HCT116 (cell line): ENCODE measurements at regions not wholly inside any gene's neighbourhood (a gene's known extent, or its start where the extent isn't known, plus 50 kb on each side); places are given as distances from the start of the nearest gene placed in this dataset.

Experiments used
- ATAC-seq: fragments of 200-7000 bp; cut with Tn5 transposase; 2 replicates; pipeline ENCODE4 v1.9.1; 2020; ENCODE audit warnings: mild to moderate bottlenecking, moderate library complexity
- BruUV-seq: library from RNA; stranded (reverse); fragments of 400-500 nt; replicated peaks from 2 replicates; lab custom pipeline; 2021; lab: Mats Ljungman, UMichigan
- CTCF ChIA-PET: fragments of 300-600 bp; sonication (Branson Sonifier 250); formaldehyde crosslinking; loops from one replicate; lab custom pipeline; 2021; ENCODE audit warnings: antibody characterized with exemption; lab: Charles Lee
- POLR2A ChIA-PET: fragments of 300-600, 350-600 bp; sonication (Branson Sonifier 250); formaldehyde crosslinking; loops from one replicate; lab custom pipeline; 2021; ENCODE audit warnings: antibody characterized with exemption; lab: Charles Lee
- RAD21 ChIA-PET, 2 experiments: fragments of 300-600 bp; sonication (Branson Sonifier 250); formaldehyde crosslinking; loops; one replicate each; lab custom pipeline; 2023; ENCODE audit warnings: low total read pairs in 2 of 2; ENCODE audit not compliant: uncharacterized antibody in 2 of 2, unreplicated experiment in 2 of 2, low non-redundant PET in 1 of 2; lab: Charles Lee
- DNase-seq: peaks from one replicate; pipeline ENCODE4 v3.0.0-alpha.2; 2010; ENCODE audit warnings: low read depth, low spot score
- H2AFZ ChIP-seq: fragments of 200-600 bp; shearing (Covaris generic), sonication (generic); 2 replicates; pipeline ENCODE4 v1.6.1; 2017; ENCODE audit warnings: low read depth, mixed run types, mixed read lengths, antibody characterized with exemption, low read length; ENCODE audit not compliant: poor library complexity, severe bottlenecking
- H3K27ac ChIP-seq: 2 replicates; pipeline ENCODE4 v1.5.1; 2012; ENCODE audit warnings: low read depth, low read length
- H3K27me3 ChIP-seq: fragments of 200-600 bp; sonication (generic); 2 replicates; pipeline ENCODE4 v1.6.1; 2016; ENCODE audit warnings: mixed run types, low read length, mixed read lengths; ENCODE audit not compliant: insufficient read depth
- H3K36me3 ChIP-seq, 2 experiments: fragments of 200-500 bp in 1 of 2; fragments of 200-600 bp in 1 of 2; sonication (Bioruptor generic) in 1 of 2; sonication (generic) in 1 of 2; 2 replicates each; pipeline versions ENCODE4 v1.5.1 to v1.6.1; 2014 to 2016; ENCODE audit warnings: low read length in 2 of 2, inconsistent platforms in 1 of 2, mixed read lengths in 1 of 2, mixed run types in 1 of 2; ENCODE audit not compliant: insufficient read depth in 2 of 2, control insufficient read depth in 1 of 2
- H3K4me1 ChIP-seq, 2 experiments: fragments of 200-600 bp in 1 of 2; sonication (generic) in 1 of 2; 2 replicates each; pipeline versions ENCODE4 v1.5.1 to v1.6.1; 2012 to 2017; ENCODE audit warnings: low read length in 2 of 2, inconsistent platforms in 1 of 2, mild to moderate bottlenecking in 1 of 2, mixed read lengths in 1 of 2, mixed run types in 1 of 2, moderate library complexity in 1 of 2; ENCODE audit not compliant: insufficient read depth in 2 of 2, control insufficient read depth in 1 of 2
- H3K4me2 ChIP-seq: fragments of 200-600 bp; sonication (generic); 2 replicates; pipeline ENCODE4 v1.6.1; 2017; ENCODE audit warnings: mixed run types, low read length, mixed read lengths
- H3K4me3 ChIP-seq, 2 experiments: fragments of 200-600 bp in 1 of 2; sonication (generic) in 1 of 2; replicated peaks in 1 of 2; 2 replicates each; pipeline ENCODE4 v1.5.1; 2011 to 2016; ENCODE audit warnings: low read length in 2 of 2, control low read depth in 1 of 2, low read depth in 1 of 2, mild to moderate bottlenecking in 1 of 2, mixed read lengths in 1 of 2, mixed run types in 1 of 2
- H3K79me2 ChIP-seq: fragments of 200-600 bp; sonication (generic); 2 replicates; pipeline ENCODE4 v1.6.1; 2017; ENCODE audit warnings: mild to moderate bottlenecking, mixed run types, low read length, moderate library complexity, mixed read lengths; ENCODE audit not compliant: insufficient read depth
- H3K9ac ChIP-seq: fragments of 200-600 bp; sonication (generic); 2 replicates; pipeline ENCODE4 v1.6.1; 2016; ENCODE audit warnings: low read length, mixed read lengths
- H3K9me2 ChIP-seq: fragments of 200-600 bp; sonication (generic), shearing (Covaris generic); 2 replicates; pipeline ENCODE4 v1.6.1; 2017; ENCODE audit warnings: mixed run types, mild to moderate bottlenecking, moderate library complexity; ENCODE audit not compliant: insufficient read depth
- H3K9me3 ChIP-seq, 2 experiments: fragments of 200-500 bp in 1 of 2; fragments of 200-600 bp in 1 of 2; sonication (Bioruptor generic) in 1 of 2; sonication (generic) in 1 of 2; 2 replicates each; pipeline ENCODE4 v1.6.1; 2014 to 2017; ENCODE audit warnings: low read length in 2 of 2, mixed read lengths in 2 of 2, inconsistent platforms in 1 of 2, low read depth in 1 of 2, mild to moderate bottlenecking in 1 of 2, mixed run types in 1 of 2, moderate library complexity in 1 of 2; ENCODE audit not compliant: control insufficient read depth in 1 of 2, insufficient read depth in 1 of 2
- H4K20me1 ChIP-seq: fragments of 200-600 bp; sonication (generic), shearing (Covaris generic); 2 replicates; pipeline ENCODE4 v1.6.1; 2017; ENCODE audit warnings: mixed run types, mild to moderate bottlenecking, moderate library complexity; ENCODE audit not compliant: insufficient read depth
- CEBPB ChIP-seq: IDR thresholded peaks from 2 replicates; pipeline ENCODE4 v1.6.1; 2012; ENCODE audit warnings: low read depth
- EGR1 ChIP-seq: IDR thresholded peaks from 2 replicates; pipeline ENCODE4 v1.6.1; 2012; ENCODE audit warnings: low read depth
- ELF1 ChIP-seq: IDR thresholded peaks from 2 replicates; pipeline ENCODE4 v1.6.1; 2012; ENCODE audit warnings: low read depth, borderline replicate concordance
- EZH2 ChIP-seq: fragments of 200-600 bp; sonication (generic); IDR thresholded peaks from 2 replicates; pipeline ENCODE4 v1.6.1; 2017; ENCODE audit warnings: antibody characterized with exemption, mixed run types
- EZH2phosphoT487 ChIP-seq: fragments of 200-600 bp; IDR thresholded peaks from 2 replicates; pipeline ENCODE4 v1.6.1; 2018; ENCODE audit warnings: antibody characterized with exemption, borderline replicate concordance
- FOSL1 ChIP-seq: IDR thresholded peaks from 2 replicates; pipeline ENCODE4 v1.6.1; 2012; ENCODE audit warnings: low read depth
- JUND ChIP-seq: IDR thresholded peaks from 2 replicates; pipeline ENCODE4 v1.6.1; 2012
- POLR2A ChIP-seq: IDR thresholded peaks from 2 replicates; pipeline ENCODE4 v1.7.0; 2011; ENCODE audit warnings: borderline replicate concordance; ENCODE audit not compliant: insufficient read depth, insufficient read length; ENCODE audit errors: extremely low read depth
- RAD21 ChIP-seq: IDR thresholded peaks from 2 replicates; pipeline ENCODE4 v1.6.1; 2012; ENCODE audit warnings: low read depth, mild to moderate bottlenecking
- SIN3A ChIP-seq: IDR thresholded peaks from 2 replicates; pipeline ENCODE4 v1.6.1; 2012; ENCODE audit warnings: low read depth
- SP1 ChIP-seq: IDR thresholded peaks from 2 replicates; pipeline ENCODE4 v1.6.1; 2012; ENCODE audit warnings: low read depth
- SRF ChIP-seq: IDR thresholded peaks from 2 replicates; pipeline ENCODE4 v1.6.1; 2012; ENCODE audit warnings: low read depth
- TCF7L2 ChIP-seq: IDR thresholded peaks from 2 replicates; pipeline ENCODE4 v1.7.0; 2011; ENCODE audit warnings: borderline replicate concordance, inconsistent platforms; ENCODE audit not compliant: insufficient read depth, insufficient read length; ENCODE audit errors: extremely low read depth
- YY1 ChIP-seq: IDR thresholded peaks from 2 replicates; pipeline ENCODE4 v1.6.1; 2011; ENCODE audit warnings: low read length, low read depth, moderate library complexity, mild to moderate bottlenecking; ENCODE audit not compliant: insufficient replicate concordance; ENCODE audit errors: extremely low read depth
- ZNF274 ChIP-seq: fragments of 200-500 bp; sonication (Bioruptor generic); IDR thresholded peaks from 2 replicates; pipeline ENCODE4 v1.6.1; 2014; ENCODE audit warnings: mild to moderate bottlenecking, low read depth, low read length, inconsistent platforms
- intact Hi-C: fragments of 100-400 bp; cut with micrococcal nuclease; formaldehyde crosslinking; loops from 2 replicates; pipeline ENCODE4 v1.10.0; 2022
- TF ChIP-seq, protein P1 (sequence below): IDR thresholded peaks from 2 replicates; pipeline ENCODE4 v1.6.1; 2012; ENCODE audit warnings: low read depth
- TF ChIP-seq, protein P2 (sequence below), 3 experiments: fragments of 200-600 bp in 1 of 3; sonication (generic) in 1 of 3; IDR thresholded peaks in 2 of 3; conservative IDR thresholded peaks in 1 of 3; 2 replicates each; pipeline ENCODE4 v1.5.1; 2012 to 2017; ENCODE audit warnings: low read depth in 2 of 3, low read length in 2 of 3, antibody characterized with exemption in 1 of 3, borderline replicate concordance in 1 of 3, control low read depth in 1 of 3, mild to moderate bottlenecking in 1 of 3, mixed read lengths in 1 of 3, mixed run types in 1 of 3, moderate library complexity in 1 of 3; ENCODE audit not compliant: insufficient read depth in 1 of 3
- TF ChIP-seq, protein P3 (sequence below): IDR thresholded peaks from 2 replicates; pipeline ENCODE4 v1.6.1; 2012
- TF ChIP-seq, protein P4 (sequence below): IDR thresholded peaks from 2 replicates; pipeline ENCODE4 v1.6.1; 2011; ENCODE audit warnings: mild to moderate bottlenecking, low read length, moderate library complexity; ENCODE audit not compliant: insufficient replicate concordance; ENCODE audit errors: extremely low read depth

DNA sequence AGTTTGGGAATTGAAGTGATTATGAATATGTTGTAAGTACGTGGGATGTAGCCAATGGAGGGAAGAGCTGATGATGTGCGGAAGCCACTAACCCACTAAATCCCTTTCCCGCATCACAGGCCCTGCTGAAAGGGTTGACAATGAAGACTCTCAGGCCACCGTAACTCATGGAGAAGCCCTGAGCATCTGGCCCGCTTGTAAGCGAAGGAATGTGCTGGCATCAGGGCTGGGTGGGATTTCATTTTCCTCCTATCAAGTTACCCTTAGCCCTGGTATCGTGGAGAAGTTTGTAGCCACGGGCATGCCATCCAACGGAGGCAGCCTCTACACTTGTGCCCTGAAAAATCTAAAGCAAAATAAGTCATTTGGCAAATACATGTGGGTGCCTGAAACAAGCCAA, 355.0 kb downstream of the CDH26 start:
- Histone ChIP-seq H2AFZ (no peak overlapping the region), H3K9me2 (no peaks in the 10 kb centered on the region), H3K4me1 (no peaks in the 10 kb centered on the region), H3K9me3 (peaks cover 0 to 21% of the 10 kb centered on the region in 2 experiments; a peak in 2 of 4 replicates), H3K27ac (no peak overlapping the region), H3K4me3 (no peak overlapping the region), H4K20me1 (no peaks in the 10 kb centered on the region), H3K9ac (no peak overlapping the region), H3K4me2 (no peak overlapping the region), H3K36me3 (no peaks in the 10 kb centered on the region), H3K27me3 (no peaks in the 10 kb centered on the region), H3K79me2 (no peaks in the 10 kb centered on the region)
- BruUV-seq: no TSS peak
- TF ChIP-seq SRF: no peak
- no peak for TF ChIP-seq SIN3A
- TF ChIP-seq POLR2A: no peak
- TF ChIP-seq EZH2phosphoT487: no peak
- TF ChIP-seq SP1: no peak
- TF ChIP-seq, protein P1, sequence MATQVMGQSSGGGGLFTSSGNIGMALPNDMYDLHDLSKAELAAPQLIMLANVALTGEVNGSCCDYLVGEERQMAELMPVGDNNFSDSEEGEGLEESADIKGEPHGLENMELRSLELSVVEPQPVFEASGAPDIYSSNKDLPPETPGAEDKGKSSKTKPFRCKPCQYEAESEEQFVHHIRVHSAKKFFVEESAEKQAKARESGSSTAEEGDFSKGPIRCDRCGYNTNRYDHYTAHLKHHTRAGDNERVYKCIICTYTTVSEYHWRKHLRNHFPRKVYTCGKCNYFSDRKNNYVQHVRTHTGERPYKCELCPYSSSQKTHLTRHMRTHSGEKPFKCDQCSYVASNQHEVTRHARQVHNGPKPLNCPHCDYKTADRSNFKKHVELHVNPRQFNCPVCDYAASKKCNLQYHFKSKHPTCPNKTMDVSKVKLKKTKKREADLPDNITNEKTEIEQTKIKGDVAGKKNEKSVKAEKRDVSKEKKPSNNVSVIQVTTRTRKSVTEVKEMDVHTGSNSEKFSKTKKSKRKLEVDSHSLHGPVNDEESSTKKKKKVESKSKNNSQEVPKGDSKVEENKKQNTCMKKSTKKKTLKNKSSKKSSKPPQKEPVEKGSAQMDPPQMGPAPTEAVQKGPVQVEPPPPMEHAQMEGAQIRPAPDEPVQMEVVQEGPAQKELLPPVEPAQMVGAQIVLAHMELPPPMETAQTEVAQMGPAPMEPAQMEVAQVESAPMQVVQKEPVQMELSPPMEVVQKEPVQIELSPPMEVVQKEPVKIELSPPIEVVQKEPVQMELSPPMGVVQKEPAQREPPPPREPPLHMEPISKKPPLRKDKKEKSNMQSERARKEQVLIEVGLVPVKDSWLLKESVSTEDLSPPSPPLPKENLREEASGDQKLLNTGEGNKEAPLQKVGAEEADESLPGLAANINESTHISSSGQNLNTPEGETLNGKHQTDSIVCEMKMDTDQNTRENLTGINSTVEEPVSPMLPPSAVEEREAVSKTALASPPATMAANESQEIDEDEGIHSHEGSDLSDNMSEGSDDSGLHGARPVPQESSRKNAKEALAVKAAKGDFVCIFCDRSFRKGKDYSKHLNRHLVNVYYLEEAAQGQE: no peak
- no peak for TF ChIP-seq YY1
- no peak for TF ChIP-seq CEBPB
- no peak for TF ChIP-seq JUND
- TF ChIP-seq, protein P2, sequence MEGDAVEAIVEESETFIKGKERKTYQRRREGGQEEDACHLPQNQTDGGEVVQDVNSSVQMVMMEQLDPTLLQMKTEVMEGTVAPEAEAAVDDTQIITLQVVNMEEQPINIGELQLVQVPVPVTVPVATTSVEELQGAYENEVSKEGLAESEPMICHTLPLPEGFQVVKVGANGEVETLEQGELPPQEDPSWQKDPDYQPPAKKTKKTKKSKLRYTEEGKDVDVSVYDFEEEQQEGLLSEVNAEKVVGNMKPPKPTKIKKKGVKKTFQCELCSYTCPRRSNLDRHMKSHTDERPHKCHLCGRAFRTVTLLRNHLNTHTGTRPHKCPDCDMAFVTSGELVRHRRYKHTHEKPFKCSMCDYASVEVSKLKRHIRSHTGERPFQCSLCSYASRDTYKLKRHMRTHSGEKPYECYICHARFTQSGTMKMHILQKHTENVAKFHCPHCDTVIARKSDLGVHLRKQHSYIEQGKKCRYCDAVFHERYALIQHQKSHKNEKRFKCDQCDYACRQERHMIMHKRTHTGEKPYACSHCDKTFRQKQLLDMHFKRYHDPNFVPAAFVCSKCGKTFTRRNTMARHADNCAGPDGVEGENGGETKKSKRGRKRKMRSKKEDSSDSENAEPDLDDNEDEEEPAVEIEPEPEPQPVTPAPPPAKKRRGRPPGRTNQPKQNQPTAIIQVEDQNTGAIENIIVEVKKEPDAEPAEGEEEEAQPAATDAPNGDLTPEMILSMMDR (IDR thresholded peaks at IDR 0.05 in 2 of 3, conservative IDR thresholded peaks at IDR 0.05 in 1 of 3; ENCODE audit: borderline replicate concordance in 1 of 3, insufficient read depth in 1 of 3, low read depth in 2 of 3, low read length in 2 of 3): no peak
- TF ChIP-seq, protein P3, sequence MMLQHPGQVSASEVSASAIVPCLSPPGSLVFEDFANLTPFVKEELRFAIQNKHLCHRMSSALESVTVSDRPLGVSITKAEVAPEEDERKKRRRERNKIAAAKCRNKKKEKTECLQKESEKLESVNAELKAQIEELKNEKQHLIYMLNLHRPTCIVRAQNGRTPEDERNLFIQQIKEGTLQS: no peak
- no peak for TF ChIP-seq FOSL1
- no peak for TF ChIP-seq TCF7L2
- TF ChIP-seq ELF1: no peak
- TF ChIP-seq ZNF274: no peak
- TF ChIP-seq EGR1: no peak
- TF ChIP-seq, protein P4, sequence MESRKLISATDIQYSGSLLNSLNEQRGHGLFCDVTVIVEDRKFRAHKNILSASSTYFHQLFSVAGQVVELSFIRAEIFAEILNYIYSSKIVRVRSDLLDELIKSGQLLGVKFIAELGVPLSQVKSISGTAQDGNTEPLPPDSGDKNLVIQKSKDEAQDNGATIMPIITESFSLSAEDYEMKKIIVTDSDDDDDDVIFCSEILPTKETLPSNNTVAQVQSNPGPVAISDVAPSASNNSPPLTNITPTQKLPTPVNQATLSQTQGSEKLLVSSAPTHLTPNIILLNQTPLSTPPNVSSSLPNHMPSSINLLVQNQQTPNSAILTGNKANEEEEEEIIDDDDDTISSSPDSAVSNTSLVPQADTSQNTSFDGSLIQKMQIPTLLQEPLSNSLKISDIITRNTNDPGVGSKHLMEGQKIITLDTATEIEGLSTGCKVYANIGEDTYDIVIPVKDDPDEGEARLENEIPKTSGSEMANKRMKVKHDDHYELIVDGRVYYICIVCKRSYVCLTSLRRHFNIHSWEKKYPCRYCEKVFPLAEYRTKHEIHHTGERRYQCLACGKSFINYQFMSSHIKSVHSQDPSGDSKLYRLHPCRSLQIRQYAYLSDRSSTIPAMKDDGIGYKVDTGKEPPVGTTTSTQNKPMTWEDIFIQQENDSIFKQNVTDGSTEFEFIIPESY: no peak
- TF ChIP-seq EZH2: no peak
- no peak for TF ChIP-seq RAD21
- intact Hi-C loops: no loop called here
- DNase-seq (no peak), ATAC-seq (no peak)
- POLR2A ChIA-PET: no interaction called here
- RAD21 ChIA-PET: no interaction called here
- CTCF ChIA-PET: no interaction called here
